B cell (primary cell): ENCODE measurements at regions not wholly inside any gene's neighbourhood (a gene's known extent, or its start where the extent isn't known, plus 50 kb on each side); places are given as distances from the start of the nearest gene placed in this dataset.
A peak's percentile ranks its signal among the peaks of the same experiment; 100 is the strongest.

Experiments
- ATAC-seq: fragments of 200-7000 bp; cut with Tn5 transposase; one replicate; pipeline ENCODE4 v1.10.0; 2021; ENCODE audit warnings: low read depth, mild to moderate bottlenecking, moderate number of reproducible peaks, moderate library complexity
- CTCF ChIA-PET: fragments of 350-600 bp; sonication (Branson Sonifier 250); formaldehyde crosslinking; loops from one replicate; lab custom pipeline; 2021; ENCODE audit warnings: antibody characterized with exemption, inconsistent platforms; lab: Charles Lee
- POLR2A ChIA-PET: fragments of 350-600 bp; sonication (Branson Sonifier 250); formaldehyde crosslinking; loops from one replicate; lab custom pipeline; 2021; ENCODE audit warnings: antibody characterized with exemption; lab: Charles Lee
- DNase-seq: peaks from one replicate; pipeline ENCODE4 v3.0.0; 2013
- H2AFZ ChIP-seq: 2 replicates; pipeline ENCODE4 v1.6.1; 2012; ENCODE audit warnings: mild to moderate bottlenecking, low read depth, low read length; ENCODE audit not compliant: insufficient read depth, poor library complexity, severe bottlenecking
- H3K27ac ChIP-seq, 2 donors: 1 replicate in 1 of 2; 2 replicates in 1 of 2; pipeline ENCODE4 v1.5.1; 2012 to 2013; ENCODE audit warnings: low read length in 2 of 2, mild to moderate bottlenecking in 2 of 2, moderate library complexity in 1 of 2
- H3K27me3 ChIP-seq, 4 experiments: fragments of 200-600 bp in 1 of 4; sonication (generic) in 1 of 4; replicated peaks in 1 of 4; 1 replicate in 2 of 4; 2 replicates in 2 of 4; pipeline versions ENCODE4 v1.6.1 to v1.7.0; 2013 to 2016; ENCODE audit warnings: low read length in 3 of 4, mild to moderate bottlenecking in 2 of 4, mixed read lengths in 1 of 4, moderate library complexity in 1 of 4; ENCODE audit not compliant: insufficient read depth in 4 of 4, control insufficient read depth in 3 of 4; ENCODE audit errors: control extremely low read depth in 1 of 4
- H3K36me3 ChIP-seq, 2 experiments: replicated peaks in 1 of 2; 1 replicate in 1 of 2; 2 replicates in 1 of 2; pipeline versions ENCODE4 v1.6.1 to v1.7.1; 2013; ENCODE audit warnings: low read length in 1 of 2; ENCODE audit not compliant: insufficient read depth in 2 of 2, control insufficient read depth in 1 of 2; ENCODE audit errors: control extremely low read depth in 1 of 2, extremely low read depth in 1 of 2
- H3K4me1 ChIP-seq, 2 donors: fragments of 200-600 bp in 1 of 2; sonication (generic) in 1 of 2; 1 replicate in 1 of 2; 2 replicates in 1 of 2; pipeline versions ENCODE4 v1.5.1 to v1.6.1; 2013 to 2017; ENCODE audit warnings: low read length in 2 of 2; ENCODE audit not compliant: control insufficient read depth in 2 of 2, insufficient read depth in 2 of 2
- H3K4me2 ChIP-seq: replicated peaks from 2 replicates; pipeline ENCODE3; 2012; ENCODE audit warnings: mild to moderate bottlenecking, low read depth, low read length; ENCODE audit not compliant: poor library complexity, severe bottlenecking
- H3K4me3 ChIP-seq, 5 experiments: fragments of 200-600 bp in 1 of 5; sonication (generic) in 1 of 5; 1 replicate in 3 of 5; 2 replicates in 2 of 5; pipeline versions ENCODE4 v1.5.1 to v1.7.0; 2011 to 2016; ENCODE audit warnings: low read length in 4 of 5, mild to moderate bottlenecking in 4 of 5, low read depth in 2 of 5, control low read depth in 1 of 5, moderate library complexity in 1 of 5; ENCODE audit not compliant: insufficient read depth in 1 of 5; ENCODE audit errors: control extremely low read depth in 1 of 5, extremely low read depth in 1 of 5
- H3K79me2 ChIP-seq: fragments of 200-600 bp; sonication (generic); one replicate; pipeline ENCODE4 v1.6.0; 2016; ENCODE audit warnings: low read length; ENCODE audit not compliant: control insufficient read depth, insufficient read depth
- H3K9ac ChIP-seq: fragments of 200-600 bp; sonication (generic); 2 replicates; pipeline ENCODE4 v1.6.1; 2017; ENCODE audit warnings: mild to moderate bottlenecking, low read length, moderate library complexity
- H3K9me3 ChIP-seq, 3 donors: one replicate each; pipeline versions ENCODE4 v1.6.1 to v1.7.1; 2013; ENCODE audit warnings: low read length in 2 of 3; ENCODE audit not compliant: control insufficient read depth in 2 of 3, insufficient read depth in 1 of 3; ENCODE audit errors: control extremely low read depth in 1 of 3
- H4K20me1 ChIP-seq: 2 replicates; pipeline ENCODE4 v1.6.0; 2012; ENCODE audit warnings: mild to moderate bottlenecking, low read length; ENCODE audit not compliant: insufficient read depth, control insufficient read depth, poor library complexity, severe bottlenecking
- H3K27ac Mint-ChIP-seq: one replicate; pipeline ENCODE4 v1.8.0; 2021; ENCODE audit warnings: mixed read lengths
- H3K27me3 Mint-ChIP-seq: one replicate; pipeline ENCODE4 v1.8.0; 2021; ENCODE audit warnings: mixed read lengths
- H3K4me1 Mint-ChIP-seq: one replicate; pipeline ENCODE4 v1.8.0; 2021; ENCODE audit warnings: mixed read lengths
- H3K4me3 Mint-ChIP-seq: one replicate; pipeline ENCODE4 v1.8.0; 2021; ENCODE audit warnings: mixed read lengths
- H3K9me3 Mint-ChIP-seq: one replicate; pipeline ENCODE4 v1.8.0; 2022; ENCODE audit warnings: mixed read lengths; ENCODE audit not compliant: insufficient read depth
- EZH2 ChIP-seq: IDR thresholded peaks from 2 replicates; pipeline ENCODE4 v1.6.1; 2012; ENCODE audit warnings: borderline replicate concordance, low read depth, mild to moderate bottlenecking, moderate library complexity, low read length; ENCODE audit not compliant: insufficient read depth, poor library complexity, severe bottlenecking
- WGBS: methylation state at CpG from one replicate; pipeline ENCODE4 v1.1.5; 2013; ENCODE audit warnings: missing lambda C conversion rate; ENCODE audit not compliant: insufficient coverage; 5-methylcytosine and 5-hydroxymethylcytosine counted together
- intact Hi-C: fragments of 100-400 bp; cut with micrococcal nuclease; formaldehyde crosslinking; loops from one replicate; pipeline ENCODE4 v1.10.0; 2022
- TF ChIP-seq, protein P1 (sequence below): fragments of 200-600 bp; IDR thresholded peaks from one replicate; pipeline ENCODE4 v1.8.0; 2022; ENCODE audit warnings: antibody characterized with exemption, mild to moderate bottlenecking

DNA sequence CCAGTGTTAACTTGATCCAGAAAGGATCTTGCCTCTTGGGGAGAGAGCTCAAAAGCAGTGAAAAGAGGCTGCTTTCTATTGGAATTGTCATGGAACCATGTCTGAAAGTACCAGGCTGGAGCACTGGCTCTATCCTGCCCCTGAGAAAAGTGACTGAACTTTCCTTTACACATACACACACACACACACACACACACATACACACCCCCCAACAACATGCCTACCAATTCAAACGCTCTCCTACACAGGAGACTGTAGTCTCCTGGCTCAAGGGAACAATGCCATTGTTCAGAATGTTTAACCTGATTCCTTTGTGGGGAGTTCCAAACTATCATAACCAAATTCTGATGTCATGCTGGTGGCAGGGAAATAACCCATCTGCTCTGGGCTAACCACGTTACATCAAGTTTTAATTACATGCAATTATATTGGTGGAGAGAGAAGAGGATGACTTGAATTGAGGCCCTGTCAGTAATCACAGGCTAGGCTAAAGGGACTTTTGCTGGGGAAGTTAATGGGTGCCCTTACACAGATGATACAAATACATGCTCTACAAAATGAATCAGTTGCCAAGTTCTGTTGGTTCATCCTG is 52.3 kb upstream of the DUSP10 start:
- H3K9me3 ChIP-seq: no peaks in the 10 kb centered on the region
- H3K4me3 ChIP-seq: peak overlapping the region in 2 of 5 experiments; percentile 2 to 44
- TF ChIP-seq EZH2: no peak
- no peaks in the 10 kb centered on the region for H3K27me3 ChIP-seq
- intact Hi-C loops: loop anchor here (1.0 to 10.0 kb wide), 3 partner anchors 15 to 919 kb away; partner anchors contain the start of gene HLX
- H4K20me1 ChIP-seq: no peaks in the 10 kb centered on the region
- no CpG with 5 or more reads among the region's 2 CpGs for WGBS
- ATAC-seq (peak; percentile 71), DNase-seq (peak; percentile 92)
- Mint-ChIP-seq H3K4me3 (peak overlapping the region; percentile 69), H3K9me3 (peaks cover 5% of the 10 kb centered on the region), H3K27ac (peak overlapping the region; percentile 92), H3K27me3 (no peaks in the 10 kb centered on the region), H3K4me1 (peaks cover 45% of the 10 kb centered on the region)
- ChIA-PET POLR2A (interaction anchor here (1.0 to 1.9 kb wide), 6 partner anchors 13 to 168 kb away, joined by 3 to 13 read pairs (median 5); partner anchors contain the start of gene DUSP10), CTCF (interaction anchor here (0.6 to 2.4 kb wide), 11 partner anchors 9 to 145 kb away, joined by 3 to 18 read pairs (median 3); partner anchors contain the start of gene DUSP10)
- H3K9ac ChIP-seq: peak overlapping the region; percentile 67
- peak overlapping the region; percentile 79 for H3K4me2 ChIP-seq
- no peaks in the 10 kb centered on the region for H3K79me2 ChIP-seq
- no peak overlapping the region for H2AFZ ChIP-seq
- peaks cover 36 to 37% of the 10 kb centered on the region in 2 donors for H3K4me1 ChIP-seq
- H3K36me3 ChIP-seq: no peaks in the 10 kb centered on the region
- H3K27ac ChIP-seq: peak overlapping the region; percentile 87 to 99

DNA sequence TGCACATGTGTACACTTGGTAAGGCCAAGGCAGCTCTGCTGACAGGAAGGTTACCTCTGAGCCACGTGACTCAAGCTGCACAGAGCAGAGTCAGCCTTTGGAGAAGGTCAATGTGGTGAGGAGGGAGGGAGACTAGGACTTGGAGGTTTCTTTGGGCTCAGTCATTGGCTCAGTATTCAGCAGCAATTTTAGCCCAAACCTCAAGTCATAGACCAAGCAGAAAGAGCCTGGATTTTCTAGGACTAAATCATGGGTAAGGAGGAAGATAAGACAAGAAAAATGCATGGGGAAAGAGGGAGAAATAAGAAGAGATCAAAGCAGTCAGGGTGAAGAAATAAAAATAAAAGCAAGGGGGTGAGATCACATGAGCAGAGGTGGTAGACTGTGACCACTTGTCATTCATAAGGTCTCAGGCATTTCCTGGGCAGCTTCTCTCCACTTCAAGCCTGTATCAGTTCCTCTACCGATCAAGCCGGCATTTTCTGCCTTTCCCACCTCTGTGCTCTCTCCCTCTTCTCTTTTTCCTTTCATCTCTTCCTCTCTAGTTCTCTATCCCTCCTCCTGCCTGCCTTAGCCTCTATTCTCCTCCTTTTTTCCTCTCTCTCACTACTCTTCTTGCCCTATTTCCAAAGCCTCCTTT is 51.7 kb upstream of the DUSP10 start:
- Histone ChIP-seq H3K4me2 (peak overlapping the region; percentile 79), H3K27me3 (no peaks in the 10 kb centered on the region), H3K9me3 (no peaks in the 10 kb centered on the region), H3K27ac (peak overlapping the region; percentile 87 to 99), H3K36me3 (no peaks in the 10 kb centered on the region), H4K20me1 (no peaks in the 10 kb centered on the region), H3K79me2 (no peaks in the 10 kb centered on the region), H2AFZ (no peak overlapping the region), H3K9ac (peak overlapping the region; percentile 67), H3K4me3 (peak overlapping the region in 2 of 5 experiments; percentile 2 to 44), H3K4me1 (peaks cover 36 to 37% of the 10 kb centered on the region in 2 donors)
- TF ChIP-seq EZH2: no peak
- TF ChIP-seq, protein P1, sequence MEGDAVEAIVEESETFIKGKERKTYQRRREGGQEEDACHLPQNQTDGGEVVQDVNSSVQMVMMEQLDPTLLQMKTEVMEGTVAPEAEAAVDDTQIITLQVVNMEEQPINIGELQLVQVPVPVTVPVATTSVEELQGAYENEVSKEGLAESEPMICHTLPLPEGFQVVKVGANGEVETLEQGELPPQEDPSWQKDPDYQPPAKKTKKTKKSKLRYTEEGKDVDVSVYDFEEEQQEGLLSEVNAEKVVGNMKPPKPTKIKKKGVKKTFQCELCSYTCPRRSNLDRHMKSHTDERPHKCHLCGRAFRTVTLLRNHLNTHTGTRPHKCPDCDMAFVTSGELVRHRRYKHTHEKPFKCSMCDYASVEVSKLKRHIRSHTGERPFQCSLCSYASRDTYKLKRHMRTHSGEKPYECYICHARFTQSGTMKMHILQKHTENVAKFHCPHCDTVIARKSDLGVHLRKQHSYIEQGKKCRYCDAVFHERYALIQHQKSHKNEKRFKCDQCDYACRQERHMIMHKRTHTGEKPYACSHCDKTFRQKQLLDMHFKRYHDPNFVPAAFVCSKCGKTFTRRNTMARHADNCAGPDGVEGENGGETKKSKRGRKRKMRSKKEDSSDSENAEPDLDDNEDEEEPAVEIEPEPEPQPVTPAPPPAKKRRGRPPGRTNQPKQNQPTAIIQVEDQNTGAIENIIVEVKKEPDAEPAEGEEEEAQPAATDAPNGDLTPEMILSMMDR: no peak
- POLR2A ChIA-PET: interaction anchor here (1.3 to 1.9 kb wide), 5 partner anchors 14 to 52 kb away, joined by 3 to 13 read pairs (median 7); partner anchors contain the start of gene DUSP10
- peaks cover 4% of the 10 kb centered on the region for H3K9me3 Mint-ChIP-seq
- peak overlapping the region; percentile 69 for H3K4me3 Mint-ChIP-seq
- 0% methylated on average over 2 of the region's 3 CpGs for WGBS
- peaks cover 45% of the 10 kb centered on the region for H3K4me1 Mint-ChIP-seq
- no peaks in the 10 kb centered on the region for H3K27me3 Mint-ChIP-seq
- H3K27ac Mint-ChIP-seq: peak overlapping the region; percentile 92
- DNase-seq: peak; percentile 91
- ATAC-seq: peak; percentile 79
- intact Hi-C loops: loop anchor here (1.0 to 10.0 kb wide), 7 partner anchors 15 to 919 kb away; partner anchors contain the start of genes DUSP10 and HLX
- CTCF ChIA-PET: interaction anchor here (0.8 to 2.4 kb wide), 8 partner anchors 16 to 146 kb away, joined by 3 to 18 read pairs (median 3); partner anchors contain the start of gene DUSP10
